RWPE1 (cell line): ENCODE measurements at regions not wholly inside any gene's neighbourhood (a gene's known extent, or its start where the extent isn't known, plus 50 kb on each side); places are given as distances from the start of the nearest gene placed in this dataset.

Experiments used
- CTCF ChIA-PET: fragments of 350-600 bp; sonication (Branson Sonifier 250); formaldehyde crosslinking; extraction: SDS; loops from one replicate; lab custom pipeline; 2021; lab: Yijun Ruan, JAX
- POLR2A ChIA-PET: fragments of 400-600 bp; formaldehyde crosslinking; extraction: SDS; loops from one replicate; lab custom pipeline; 2020; ENCODE audit warnings: antibody characterized with exemption; ENCODE audit not compliant: low non-redundant PET; lab: Yijun Ruan, JAX
- DNase-seq: peaks from one replicate; pipeline ENCODE4 v3.0.0; 2012; ENCODE audit warnings: low spot score
- H3K27ac ChIP-seq: fragments of 450-650 bp; 2 replicates; pipeline ENCODE4 v1.5.1; 2017
- TF ChIP-seq, protein P1 (sequence below): fragments of 450-650 bp; conservative IDR thresholded peaks from 2 replicates; pipeline ENCODE4 v1.5.1; 2017; ENCODE audit warnings: low read depth, mild to moderate bottlenecking

- TF ChIP-seq, protein P1, sequence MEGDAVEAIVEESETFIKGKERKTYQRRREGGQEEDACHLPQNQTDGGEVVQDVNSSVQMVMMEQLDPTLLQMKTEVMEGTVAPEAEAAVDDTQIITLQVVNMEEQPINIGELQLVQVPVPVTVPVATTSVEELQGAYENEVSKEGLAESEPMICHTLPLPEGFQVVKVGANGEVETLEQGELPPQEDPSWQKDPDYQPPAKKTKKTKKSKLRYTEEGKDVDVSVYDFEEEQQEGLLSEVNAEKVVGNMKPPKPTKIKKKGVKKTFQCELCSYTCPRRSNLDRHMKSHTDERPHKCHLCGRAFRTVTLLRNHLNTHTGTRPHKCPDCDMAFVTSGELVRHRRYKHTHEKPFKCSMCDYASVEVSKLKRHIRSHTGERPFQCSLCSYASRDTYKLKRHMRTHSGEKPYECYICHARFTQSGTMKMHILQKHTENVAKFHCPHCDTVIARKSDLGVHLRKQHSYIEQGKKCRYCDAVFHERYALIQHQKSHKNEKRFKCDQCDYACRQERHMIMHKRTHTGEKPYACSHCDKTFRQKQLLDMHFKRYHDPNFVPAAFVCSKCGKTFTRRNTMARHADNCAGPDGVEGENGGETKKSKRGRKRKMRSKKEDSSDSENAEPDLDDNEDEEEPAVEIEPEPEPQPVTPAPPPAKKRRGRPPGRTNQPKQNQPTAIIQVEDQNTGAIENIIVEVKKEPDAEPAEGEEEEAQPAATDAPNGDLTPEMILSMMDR = no peak
- ChIA-PET CTCF (no interaction called here), POLR2A (no interaction called here)
- H3K27ac ChIP-seq = no peak overlapping the region
- no peak for DNase-seq
These were observed 405.6 kb downstream of the TCERG1L start for GRCh38 chr10:130905921-130906320.

DNA sequence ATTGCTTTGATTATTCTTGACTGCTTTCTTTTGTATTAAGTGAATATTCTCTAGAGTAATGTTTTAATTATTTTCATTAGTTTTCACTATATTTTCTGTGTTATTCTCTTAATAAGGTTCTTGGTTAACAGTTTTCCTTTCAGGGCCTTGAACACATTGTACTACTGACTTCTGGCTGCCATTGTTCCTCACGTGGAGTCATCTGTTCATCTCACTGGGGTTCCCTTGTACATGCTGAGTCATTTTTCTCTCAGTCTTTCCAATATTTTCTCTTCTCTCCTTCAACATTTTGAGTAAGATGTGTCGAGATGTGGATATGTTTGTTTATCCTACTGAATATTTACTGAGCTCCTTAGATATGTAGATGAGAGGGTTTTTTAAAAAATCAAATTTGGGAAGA, 400.7 kb downstream of the TCERG1L start:
- TF ChIP-seq, protein P1 = no peak
- POLR2A ChIA-PET = no interaction called here
- no peak overlapping the region for H3K27ac ChIP-seq
- CTCF ChIA-PET = no interaction called here
- DNase-seq = no peak

DNA sequence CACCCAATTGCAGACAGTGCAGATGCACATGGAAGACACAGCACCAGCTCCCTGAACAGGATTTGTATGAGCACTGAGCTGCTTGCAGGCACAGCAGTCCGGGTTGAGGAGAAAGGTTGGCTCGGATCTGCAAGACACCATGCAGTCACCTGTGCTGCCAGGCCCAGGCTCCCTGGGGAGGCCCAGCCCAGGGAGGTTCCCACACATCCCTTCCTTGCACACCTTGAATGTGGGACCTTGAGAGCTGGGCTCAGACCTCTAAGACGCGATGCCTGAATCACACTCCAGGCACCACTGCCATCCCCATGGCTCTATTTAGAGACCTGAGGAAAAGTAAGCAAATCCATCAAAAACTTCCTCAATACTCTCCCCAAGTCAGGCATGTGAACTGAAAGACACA, 397.7 kb downstream of the TCERG1L start:
- no peak for DNase-seq
- CTCF ChIA-PET = no interaction called here
- TF ChIP-seq, protein P1 = no peak
- POLR2A ChIA-PET = no interaction called here
- H3K27ac ChIP-seq = no peak overlapping the region

DNA sequence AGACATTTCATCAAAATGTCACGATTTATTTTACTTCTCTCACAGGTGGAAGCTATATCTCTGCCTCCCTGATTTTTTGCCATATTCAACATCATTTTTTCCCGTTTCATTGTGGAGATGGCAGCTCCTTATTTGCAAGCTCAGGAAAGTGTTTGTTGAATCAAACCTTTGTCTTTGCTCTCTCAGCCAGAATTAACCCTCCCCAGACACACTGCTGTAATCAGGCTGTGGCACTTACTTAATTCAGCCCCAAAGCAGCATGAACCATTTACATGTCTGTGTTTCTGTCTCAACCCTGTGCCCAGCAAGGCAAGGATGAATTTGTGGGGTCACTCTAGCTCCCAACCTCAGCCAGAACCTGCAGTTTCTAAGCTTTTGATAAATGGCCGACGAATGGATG, 397.2 kb downstream of the TCERG1L start:
- POLR2A ChIA-PET = no interaction called here
- CTCF ChIA-PET = no interaction called here
- TF ChIP-seq, protein P1 = no peak
- DNase-seq = no peak
- H3K27ac ChIP-seq = no peak overlapping the region

GRCh38 chr10:130915065-130915464, 396.5 kb downstream of the TCERG1L start:
- no peak for DNase-seq
- no peak overlapping the region for H3K27ac ChIP-seq
- TF ChIP-seq, protein P1 = no peak
- ChIA-PET POLR2A (no interaction called here), CTCF (no interaction called here)

DNA sequence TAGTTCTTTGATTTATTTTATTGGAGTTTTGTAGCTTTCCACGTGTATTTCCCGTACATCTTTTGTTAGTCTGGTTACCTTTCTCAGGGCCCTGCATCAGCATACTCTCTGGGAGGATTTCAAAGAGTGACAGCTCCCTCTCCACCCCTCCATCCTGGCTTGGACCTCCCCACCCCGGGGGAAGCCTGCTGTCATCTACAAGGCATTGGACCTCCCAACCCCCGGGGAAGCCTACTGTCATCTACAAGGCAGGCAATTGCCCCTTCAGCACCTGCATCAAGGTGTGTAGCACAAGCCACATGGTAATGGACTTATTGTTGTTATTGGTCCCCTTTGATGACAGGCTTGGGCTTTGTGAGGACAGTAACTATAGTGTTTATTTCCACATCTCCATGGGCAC, 390.1 kb downstream of the TCERG1L start:
- DNase-seq = no peak
- ChIA-PET POLR2A (no interaction called here), CTCF (no interaction called here)
- TF ChIP-seq, protein P1 = no peak
- H3K27ac ChIP-seq = no peak overlapping the region
